ENCODE measurements at regions not wholly inside any gene's neighbourhood (a gene's known extent, or its start where the extent isn't known, plus 50 kb on each side); places are given as distances from the start of the nearest gene placed in this dataset.

DNA sequence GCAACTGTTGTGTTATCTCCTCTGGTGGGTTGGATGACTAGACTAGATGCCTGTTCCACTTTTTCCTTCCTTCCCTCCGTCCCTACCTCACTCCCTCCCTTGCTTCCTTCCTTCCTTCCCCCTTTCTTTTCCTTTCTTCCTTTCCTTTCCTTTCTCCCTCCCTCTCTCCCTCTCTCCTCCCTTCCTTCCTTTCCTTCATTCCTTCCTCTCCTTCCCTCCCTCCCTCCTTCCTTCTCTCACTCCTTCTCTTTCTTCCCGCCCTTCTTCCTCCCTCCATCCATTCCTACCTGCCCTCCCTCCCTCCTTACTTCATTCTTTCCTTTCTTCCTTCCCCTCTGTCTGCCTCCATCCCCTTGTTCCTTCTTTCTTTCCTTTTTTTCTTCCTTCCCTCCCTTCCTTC, 1045.3 kb downstream of the OTOL1 start:
- TF ChIP-seq, protein P1, sequence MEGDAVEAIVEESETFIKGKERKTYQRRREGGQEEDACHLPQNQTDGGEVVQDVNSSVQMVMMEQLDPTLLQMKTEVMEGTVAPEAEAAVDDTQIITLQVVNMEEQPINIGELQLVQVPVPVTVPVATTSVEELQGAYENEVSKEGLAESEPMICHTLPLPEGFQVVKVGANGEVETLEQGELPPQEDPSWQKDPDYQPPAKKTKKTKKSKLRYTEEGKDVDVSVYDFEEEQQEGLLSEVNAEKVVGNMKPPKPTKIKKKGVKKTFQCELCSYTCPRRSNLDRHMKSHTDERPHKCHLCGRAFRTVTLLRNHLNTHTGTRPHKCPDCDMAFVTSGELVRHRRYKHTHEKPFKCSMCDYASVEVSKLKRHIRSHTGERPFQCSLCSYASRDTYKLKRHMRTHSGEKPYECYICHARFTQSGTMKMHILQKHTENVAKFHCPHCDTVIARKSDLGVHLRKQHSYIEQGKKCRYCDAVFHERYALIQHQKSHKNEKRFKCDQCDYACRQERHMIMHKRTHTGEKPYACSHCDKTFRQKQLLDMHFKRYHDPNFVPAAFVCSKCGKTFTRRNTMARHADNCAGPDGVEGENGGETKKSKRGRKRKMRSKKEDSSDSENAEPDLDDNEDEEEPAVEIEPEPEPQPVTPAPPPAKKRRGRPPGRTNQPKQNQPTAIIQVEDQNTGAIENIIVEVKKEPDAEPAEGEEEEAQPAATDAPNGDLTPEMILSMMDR (IDR thresholded peaks at IDR 0.05): no peak
- TF ChIP-seq POLR2A (IDR thresholded peaks at IDR 0.05) (no peak), POLR2AphosphoS5 (IDR thresholded peaks at IDR 0.05) (no peak), EP300 (IDR thresholded peaks at IDR 0.05) (no peak)

Measured in upper lobe of left lung (tissue), 4 donors.